GM18858 (cell line): ENCODE measurements at regions not wholly inside any gene's neighbourhood (a gene's known extent, or its start where the extent isn't known, plus 50 kb on each side); places are given as distances from the start of the nearest gene placed in this dataset.
A peak's percentile ranks its signal among the peaks of the same experiment; 100 is the strongest.

Source experiments
- ATAC-seq: cut with Tn5 transposase; IDR thresholded peaks from one replicate; pipeline ENCODE4 v1.9.1; 2021; ENCODE audit not compliant: unreplicated experiment

DNA sequence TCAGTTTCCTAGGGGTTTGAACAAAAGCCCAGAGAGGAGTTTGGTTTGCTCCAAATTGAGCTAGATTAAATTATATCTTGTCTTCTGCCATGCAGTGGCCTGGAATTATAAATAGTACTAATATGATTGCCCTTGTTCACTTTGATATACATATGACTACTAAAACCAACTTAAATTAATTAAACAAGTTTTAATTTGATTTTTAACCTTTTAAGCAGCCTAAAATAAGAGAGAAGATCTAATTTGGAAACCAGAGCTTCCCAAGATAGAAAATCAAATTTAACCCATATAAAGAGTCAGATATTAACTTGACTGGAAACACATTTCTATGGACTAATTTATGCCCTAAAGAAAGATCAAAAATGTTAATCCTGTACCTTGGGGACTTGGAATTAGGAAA lies 444.5 kb upstream of the SLC8A1 start:
- no peak for ATAC-seq

DNA sequence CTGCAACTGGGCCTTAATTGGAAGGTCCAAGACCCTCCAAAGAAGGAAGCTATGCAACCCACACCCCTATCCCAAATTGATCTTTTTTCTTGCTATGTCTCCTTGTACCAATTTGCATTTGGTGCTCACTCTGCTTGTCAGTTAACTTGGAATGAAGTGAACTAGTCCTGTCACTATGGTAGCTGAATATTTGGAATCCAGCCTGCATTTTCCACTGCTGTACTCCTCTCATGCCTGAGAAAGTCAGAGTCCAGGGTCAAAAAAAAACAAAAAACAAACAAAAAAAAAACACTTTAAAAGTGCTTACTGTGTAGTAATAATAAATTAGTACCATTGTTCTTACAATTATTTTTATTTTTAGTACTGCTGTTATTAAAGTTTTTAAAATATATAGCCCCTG lies 462.8 kb upstream of the SLC8A1 start:
- ATAC-seq = no peak

DNA sequence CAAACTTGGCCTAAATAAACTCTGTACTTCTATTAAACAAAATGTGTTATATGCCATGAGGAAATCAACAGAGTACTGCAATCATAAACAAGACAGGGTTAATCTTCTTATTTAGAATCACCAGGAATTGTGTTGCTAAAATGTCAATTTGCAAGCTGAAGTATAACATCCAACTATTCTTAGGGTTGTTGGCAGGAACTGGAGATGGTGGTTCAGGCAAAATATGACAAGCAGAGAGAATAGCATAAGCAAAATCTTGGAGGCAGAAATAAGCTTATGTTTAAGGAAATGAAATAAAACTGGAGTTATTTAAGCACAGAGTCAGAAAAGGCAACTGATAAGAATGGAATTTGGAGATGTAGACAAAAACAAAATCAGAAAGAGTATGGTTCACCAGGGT lies 463.8 kb upstream of the SLC8A1 start:
- ATAC-seq = no peak

DNA sequence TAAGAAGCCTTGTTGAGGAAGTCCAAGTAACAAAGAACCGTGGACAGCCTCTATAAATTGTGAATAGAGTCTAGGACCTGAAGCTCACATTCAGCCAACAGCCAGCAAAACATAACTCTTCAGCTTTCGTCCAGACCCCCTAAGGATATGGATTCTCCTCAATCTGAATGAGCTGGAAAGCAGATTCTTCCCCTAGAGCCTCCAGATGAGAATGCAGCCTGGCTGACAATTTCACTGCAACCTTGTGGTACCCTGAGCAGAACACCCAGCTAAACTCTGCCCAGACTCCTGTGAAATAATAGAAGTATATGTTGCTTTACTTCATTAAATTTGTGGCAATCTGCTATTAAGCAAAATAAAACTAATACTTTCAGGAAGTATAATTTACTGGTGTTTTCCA lies 483.5 kb upstream of the SLC8A1 start:
- ATAC-seq = no peak

DNA sequence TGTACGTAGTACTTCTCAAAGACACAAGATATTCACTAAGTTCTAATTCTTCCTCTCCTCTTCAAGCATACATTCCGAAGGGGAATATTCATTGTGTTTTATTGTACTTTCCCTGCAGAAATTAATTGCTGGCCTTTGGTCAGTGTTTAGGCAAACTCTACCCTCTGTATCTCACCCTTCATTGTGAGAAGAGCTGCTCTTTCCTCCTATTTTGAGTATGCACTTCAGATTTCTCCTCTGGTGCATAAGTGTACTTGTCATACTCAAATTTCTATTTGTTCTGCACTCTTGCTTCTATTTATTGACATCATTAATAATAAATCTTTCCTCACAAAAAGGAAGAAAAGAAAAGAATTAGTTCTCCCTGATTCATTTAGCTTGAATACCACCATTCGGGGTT lies 485.4 kb upstream of the SLC8A1 start:
- no peak for ATAC-seq

- no peak for ATAC-seq
Measured at GRCh38 chr2:40953341-40953740, 501.5 kb upstream of the SLC8A1 start.

DNA sequence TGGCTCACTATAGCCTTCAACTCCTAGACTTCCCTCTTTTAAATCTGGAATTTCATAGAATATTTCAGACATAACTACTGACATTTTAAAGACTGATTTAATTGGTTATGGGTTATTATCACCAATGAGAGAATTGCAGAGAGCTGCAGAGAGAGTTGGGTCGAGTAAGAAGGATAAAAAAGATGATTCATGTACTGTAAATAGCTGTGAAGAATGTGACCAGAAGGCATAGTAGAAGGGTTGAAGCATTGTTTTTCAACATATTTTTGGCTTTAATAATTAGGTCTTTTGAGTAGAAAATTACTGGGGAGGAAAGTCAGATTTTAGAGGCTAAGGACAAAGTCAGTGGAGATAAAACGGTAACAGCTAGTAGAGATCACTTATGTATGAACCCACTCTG lies 503.2 kb upstream of the SLC8A1 start:
- ATAC-seq = no peak

DNA sequence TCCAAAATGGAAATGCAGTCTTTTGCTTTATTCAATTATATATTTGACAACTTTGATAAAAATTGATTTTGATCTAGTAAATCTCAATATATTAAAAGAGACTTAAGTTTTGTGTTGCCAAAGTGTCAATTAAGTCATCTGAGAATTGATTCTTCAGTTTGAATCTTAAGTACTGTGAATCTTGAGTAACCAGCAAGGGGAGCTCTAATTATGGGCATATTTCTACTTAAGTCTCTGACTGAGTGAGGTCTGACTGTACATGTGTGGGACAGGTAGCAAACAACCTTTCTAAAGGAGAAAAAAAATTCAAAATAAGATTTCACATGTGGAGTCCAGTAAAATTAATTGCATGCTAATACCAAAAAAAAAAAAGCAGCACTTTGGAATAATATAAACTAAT lies 503.7 kb upstream of the SLC8A1 start:
- ATAC-seq = no peak

DNA sequence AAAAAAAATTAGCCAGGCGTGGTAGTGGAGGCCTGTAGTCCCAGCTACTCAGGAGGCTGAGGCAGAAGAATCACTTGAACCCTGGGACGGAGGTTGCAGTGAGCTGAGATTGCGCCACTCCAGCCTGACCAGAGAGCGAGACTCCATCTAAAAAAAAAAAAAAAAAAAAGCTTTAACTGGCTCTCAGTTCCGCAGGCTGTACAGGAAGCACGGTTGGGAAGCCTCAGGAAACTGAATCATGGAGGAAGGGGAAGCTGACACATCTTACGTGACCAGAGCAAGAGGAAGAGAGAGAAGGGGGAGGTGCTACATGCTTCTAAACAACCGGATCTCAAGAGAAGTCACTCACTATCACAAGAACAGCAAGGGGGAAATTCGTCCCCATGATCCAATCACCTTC lies 505.6 kb upstream of the SLC8A1 start:
- ATAC-seq = no peak

DNA sequence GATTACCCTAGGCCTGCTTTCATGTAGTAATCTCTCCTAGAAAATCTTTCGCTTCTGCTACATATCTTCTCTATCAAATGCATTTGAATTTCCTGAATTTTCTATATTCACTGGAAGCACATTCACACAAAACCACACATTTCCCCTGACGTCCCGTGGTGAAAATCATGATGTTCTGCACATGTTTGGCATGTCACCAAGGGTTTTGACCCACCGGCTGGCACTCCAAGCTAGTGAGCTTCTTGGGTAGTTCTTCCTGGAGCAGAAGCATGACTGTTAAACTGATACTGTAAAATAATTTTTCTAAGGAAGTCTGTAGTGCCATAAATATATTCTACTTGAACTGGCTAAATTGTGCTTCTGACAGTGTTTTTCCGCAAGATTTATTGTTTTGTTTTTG lies 510.1 kb upstream of the SLC8A1 start:
- ATAC-seq = no peak

DNA sequence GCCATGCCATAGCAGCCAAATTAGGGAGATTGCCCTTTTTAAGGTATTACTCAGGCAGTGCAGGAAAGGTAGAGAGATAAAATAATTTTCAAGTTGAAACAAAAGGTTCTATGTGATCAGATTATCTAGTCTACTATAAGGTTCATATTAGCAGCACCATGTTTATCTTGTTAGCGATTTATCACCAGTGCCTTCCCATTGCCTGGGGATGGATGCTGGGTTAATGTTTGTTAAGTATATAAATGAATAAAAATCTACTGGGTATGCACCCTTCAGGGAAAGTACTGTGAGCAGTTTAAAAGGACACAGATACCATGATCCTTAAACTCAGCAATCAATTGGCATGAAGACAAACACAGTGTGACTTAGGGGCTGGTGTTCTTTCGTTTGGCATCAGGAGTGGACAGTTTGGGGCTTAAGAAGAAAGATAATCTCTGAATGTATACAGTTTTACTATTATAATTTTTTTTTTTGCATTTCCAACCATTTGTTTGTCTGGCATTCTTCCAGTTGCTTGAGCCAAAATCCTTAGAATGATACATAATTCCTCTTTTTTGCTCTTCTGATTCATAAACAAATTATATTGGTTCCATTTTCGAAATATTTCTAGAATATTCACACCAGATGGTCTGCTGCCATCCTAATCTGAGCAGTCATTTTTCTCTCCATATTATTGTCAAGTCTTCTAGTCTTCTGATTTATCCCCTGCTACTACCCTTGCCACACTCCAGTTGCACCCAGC lies 512.8 kb upstream of the SLC8A1 start:
- ATAC-seq = no peak

- no peak for ATAC-seq
Measured at GRCh38 chr2:40967451-40967850, 515.6 kb upstream of the SLC8A1 start.

DNA sequence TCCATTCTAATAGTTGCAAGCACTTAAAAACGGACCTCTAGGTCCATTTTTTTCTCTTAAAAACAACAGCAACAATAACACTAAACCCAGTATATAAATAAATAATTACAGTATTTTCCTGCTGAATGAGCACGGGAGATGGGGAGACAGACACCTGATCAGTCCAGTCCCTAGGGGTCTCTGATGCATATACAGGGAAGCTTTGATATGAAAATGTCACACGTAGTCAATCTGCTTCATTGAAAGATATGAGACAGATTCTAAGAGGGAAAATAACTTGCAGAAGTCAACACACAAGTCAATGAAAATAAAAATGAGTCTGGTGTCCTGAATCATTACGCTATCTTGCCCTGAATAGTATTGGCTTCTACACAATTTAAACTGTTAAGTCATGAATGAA lies 523.3 kb upstream of the SLC8A1 start:
- ATAC-seq = no peak

DNA sequence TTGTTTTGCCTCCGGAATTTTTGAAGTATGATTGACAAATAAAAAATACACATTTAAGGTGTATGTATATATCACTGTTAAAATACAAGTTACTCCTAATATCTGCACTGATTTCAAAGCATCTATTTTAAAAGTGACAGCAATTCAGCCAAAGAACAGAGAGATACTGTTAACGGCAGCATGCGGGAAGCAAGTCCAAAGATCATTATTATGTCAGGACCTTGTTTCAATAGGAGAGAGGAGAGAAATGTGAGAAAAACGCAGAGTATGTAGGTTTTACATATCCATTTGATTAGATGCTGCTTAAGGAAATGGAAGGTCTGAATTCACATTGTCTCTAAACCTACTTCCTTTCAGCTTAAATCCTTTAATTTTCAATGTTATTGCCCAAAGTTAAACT lies 545.5 kb upstream of the SLC8A1 start:
- ATAC-seq = no peak

GRCh38 chr2:41000374-41000773 lies 548.5 kb upstream of the SLC8A1 start:
- no peak for ATAC-seq

DNA sequence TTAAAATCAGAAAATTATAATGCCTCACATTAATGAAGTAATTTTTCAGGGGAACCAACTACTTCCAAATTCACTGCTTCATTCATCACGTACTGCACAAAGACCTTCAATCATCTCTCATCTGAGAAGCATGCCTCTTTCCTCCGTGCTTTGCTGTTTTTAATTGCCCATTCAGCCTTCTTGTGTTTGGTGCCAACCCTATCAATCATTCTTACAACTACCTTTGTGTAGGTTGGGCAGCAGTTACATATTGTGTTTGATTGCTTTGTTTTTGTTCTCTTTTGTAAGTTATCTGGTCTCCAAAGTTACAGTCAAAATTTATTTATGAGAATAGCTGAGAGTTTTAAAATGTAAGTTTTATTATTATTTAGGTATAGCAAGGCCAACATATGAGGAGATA lies 549.0 kb upstream of the SLC8A1 start:
- ATAC-seq = no peak

- no peak for ATAC-seq
Measured at GRCh38 chr2:41004700-41005099, 552.8 kb upstream of the SLC8A1 start.

GRCh38 chr2:41020358-41020757 lies 568.5 kb upstream of the SLC8A1 start:
- ATAC-seq = no peak

DNA sequence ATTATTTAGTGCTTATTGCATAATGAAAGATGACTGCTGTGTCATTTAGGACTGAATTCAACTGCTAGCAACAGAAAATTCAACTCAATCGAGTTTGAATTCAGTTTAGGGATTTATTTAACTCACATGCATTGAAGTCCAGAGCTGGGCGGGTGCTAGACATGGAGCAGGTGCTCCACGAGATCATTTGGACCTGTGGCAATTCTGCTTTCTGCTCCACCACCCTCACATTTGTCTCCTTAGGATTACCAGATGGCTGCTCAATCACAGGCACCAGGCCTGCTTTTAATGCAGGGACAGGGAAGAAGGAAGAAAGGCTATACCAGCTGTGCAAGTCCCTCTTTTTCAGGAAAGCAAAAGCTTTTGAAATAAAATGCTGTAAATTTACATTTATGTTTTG lies 572.9 kb upstream of the SLC8A1 start:
- no peak for ATAC-seq

- ATAC-seq = peak; percentile 88
Measured at GRCh38 chr2:41026613-41027012, 574.7 kb upstream of the SLC8A1 start.

- no peak for ATAC-seq
Measured at GRCh38 chr2:41027095-41027494, 575.2 kb upstream of the SLC8A1 start.

DNA sequence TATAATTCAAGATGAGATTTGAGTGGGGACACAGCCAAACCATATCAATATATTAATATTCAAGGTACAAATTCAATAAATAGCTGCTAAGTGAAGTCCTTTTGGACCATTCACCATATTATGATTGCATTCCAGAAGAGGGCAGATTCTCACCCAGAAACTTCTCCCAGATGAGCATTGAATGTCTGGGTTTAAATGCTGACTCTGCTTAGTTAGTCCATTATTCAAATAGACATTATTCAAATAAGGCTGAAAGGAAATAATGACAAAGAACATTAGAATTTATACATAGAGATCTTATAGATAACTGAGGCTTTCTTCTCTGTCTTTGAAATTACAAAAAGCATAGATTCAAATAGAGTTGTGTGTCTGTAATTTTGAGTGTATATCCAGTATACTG lies 579.4 kb upstream of the SLC8A1 start:
- no peak for ATAC-seq

- ATAC-seq = no peak
Measured at GRCh38 chr2:41032715-41033114, 580.8 kb upstream of the SLC8A1 start.
